GM23248 (cell line): ENCODE measurements at regions not wholly inside any gene's neighbourhood (a gene's known extent, or its start where the extent isn't known, plus 50 kb on each side); places are given as distances from the start of the nearest gene placed in this dataset.

Experiments
- EZH2 ChIP-seq: fragments of 200-600 bp; sonication (generic); IDR thresholded peaks from 2 replicates; pipeline ENCODE4 v1.6.1; 2018; ENCODE audit warnings: antibody characterized with exemption, mild to moderate bottlenecking; ENCODE audit not compliant: insufficient read depth, poor library complexity, severe bottlenecking
- EZH2phosphoT487 ChIP-seq: fragments of 200-600 bp; sonication (generic); IDR thresholded peaks from 2 replicates; pipeline ENCODE4 v1.6.1; 2018; ENCODE audit warnings: antibody characterized with exemption, moderate library complexity, mild to moderate bottlenecking, low read depth; ENCODE audit not compliant: insufficient read depth

- TF ChIP-seq EZH2: no peak
- TF ChIP-seq EZH2phosphoT487: no peak
Observed at GRCh38 chr6:91387290-91388059, 800.6 kb upstream of the MAP3K7 start.
